Nephron progenitor cell (in vitro differentiated cells): ENCODE measurements at regions not wholly inside any gene's neighbourhood (a gene's known extent, or its start where the extent isn't known, plus 50 kb on each side); places are given as distances from the start of the nearest gene placed in this dataset.

ENCODE experiments used
- DNase-seq: peaks from one replicate; pipeline ENCODE4 v3.0.0; 2021
- H3K27ac Mint-ChIP-seq: 2 replicates; pipeline ENCODE4 v1.8.0; 2021; ENCODE audit warnings: mild to moderate bottlenecking, moderate library complexity, mixed read lengths
- H3K27me3 Mint-ChIP-seq: 2 replicates; pipeline ENCODE4 v1.8.0; 2021; ENCODE audit warnings: mild to moderate bottlenecking, low read depth, mixed read lengths; ENCODE audit not compliant: poor library complexity
- H3K36me3 Mint-ChIP-seq: 2 replicates; pipeline ENCODE4 v1.8.0; 2021; ENCODE audit warnings: low read depth, mixed read lengths
- H3K4me1 Mint-ChIP-seq: 2 replicates; pipeline ENCODE4 v1.8.0; 2021; ENCODE audit warnings: mixed read lengths
- H3K4me3 Mint-ChIP-seq: 2 replicates; pipeline ENCODE4 v1.8.0; 2021; ENCODE audit warnings: mild to moderate bottlenecking, moderate library complexity, mixed read lengths
- H3K9me3 Mint-ChIP-seq: 2 replicates; pipeline ENCODE4 v1.8.0; 2021; ENCODE audit warnings: mild to moderate bottlenecking, moderate library complexity, mixed read lengths
- TF ChIP-seq, protein P1 (sequence below): fragments of 200-600 bp; sonication (generic); IDR thresholded peaks from 2 replicates; pipeline ENCODE4 v1.5.0; 2021; ENCODE audit warnings: antibody characterized with exemption

DNA sequence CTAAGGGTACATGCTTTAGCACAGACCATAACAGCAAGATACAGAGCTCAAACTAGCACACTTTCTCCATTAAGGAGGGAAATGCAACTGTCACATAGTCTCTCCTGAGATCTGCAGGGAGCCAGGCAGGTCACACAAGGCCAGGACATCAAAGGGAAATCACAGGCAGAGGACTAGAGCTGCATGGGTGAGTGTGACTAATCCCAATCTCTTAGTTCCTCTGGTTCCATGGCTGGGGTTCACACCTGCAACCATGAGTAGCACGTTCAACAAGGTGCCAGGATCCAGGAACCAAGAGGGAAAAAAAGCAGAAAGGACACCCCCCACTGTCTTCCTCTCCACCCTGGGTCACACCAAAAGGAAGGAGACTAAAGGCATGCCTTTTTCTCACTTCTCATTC, 296.5 kb upstream of the STEAP1 start:
- Mint-ChIP-seq H3K9me3 (peaks cover 22% of the 10 kb centered on the region), H3K27me3 (peaks cover 3% of the 10 kb centered on the region), H3K27ac (no peak overlapping the region), H3K36me3 (no peaks in the 10 kb centered on the region), H3K4me1 (no peaks in the 10 kb centered on the region), H3K4me3 (no peak overlapping the region)
- TF ChIP-seq, protein P1, sequence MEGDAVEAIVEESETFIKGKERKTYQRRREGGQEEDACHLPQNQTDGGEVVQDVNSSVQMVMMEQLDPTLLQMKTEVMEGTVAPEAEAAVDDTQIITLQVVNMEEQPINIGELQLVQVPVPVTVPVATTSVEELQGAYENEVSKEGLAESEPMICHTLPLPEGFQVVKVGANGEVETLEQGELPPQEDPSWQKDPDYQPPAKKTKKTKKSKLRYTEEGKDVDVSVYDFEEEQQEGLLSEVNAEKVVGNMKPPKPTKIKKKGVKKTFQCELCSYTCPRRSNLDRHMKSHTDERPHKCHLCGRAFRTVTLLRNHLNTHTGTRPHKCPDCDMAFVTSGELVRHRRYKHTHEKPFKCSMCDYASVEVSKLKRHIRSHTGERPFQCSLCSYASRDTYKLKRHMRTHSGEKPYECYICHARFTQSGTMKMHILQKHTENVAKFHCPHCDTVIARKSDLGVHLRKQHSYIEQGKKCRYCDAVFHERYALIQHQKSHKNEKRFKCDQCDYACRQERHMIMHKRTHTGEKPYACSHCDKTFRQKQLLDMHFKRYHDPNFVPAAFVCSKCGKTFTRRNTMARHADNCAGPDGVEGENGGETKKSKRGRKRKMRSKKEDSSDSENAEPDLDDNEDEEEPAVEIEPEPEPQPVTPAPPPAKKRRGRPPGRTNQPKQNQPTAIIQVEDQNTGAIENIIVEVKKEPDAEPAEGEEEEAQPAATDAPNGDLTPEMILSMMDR, result no peak
- DNase-seq, result no peak

DNA sequence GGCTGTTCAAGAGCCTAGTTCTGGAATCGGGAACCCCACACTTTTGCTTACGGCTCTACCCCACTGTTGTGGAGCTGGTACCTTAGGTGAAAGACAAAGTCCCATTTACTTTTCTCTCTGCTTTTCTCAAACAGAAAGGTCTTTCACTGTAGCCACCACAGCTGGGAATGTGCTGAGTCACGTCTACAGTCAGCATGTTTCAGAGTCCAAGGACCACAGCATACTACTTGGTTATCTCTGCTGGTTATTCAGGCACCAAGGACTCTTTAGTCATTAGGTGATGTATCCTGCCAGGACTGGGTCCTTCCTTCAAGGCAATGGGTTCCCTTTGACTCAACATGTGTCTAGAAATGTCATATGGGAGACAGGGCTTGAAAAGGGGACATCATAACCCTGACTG, 266.8 kb upstream of the STEAP1 start:
- H3K36me3 Mint-ChIP-seq, result no peaks in the 10 kb centered on the region
- H3K27ac Mint-ChIP-seq, result no peak overlapping the region
- TF ChIP-seq, protein P1, result no peak
- DNase-seq, result no peak
- no peak overlapping the region for H3K4me3 Mint-ChIP-seq
- H3K27me3 Mint-ChIP-seq, result peaks cover 6% of the 10 kb centered on the region
- H3K9me3 Mint-ChIP-seq, result no peaks in the 10 kb centered on the region
- H3K4me1 Mint-ChIP-seq, result no peaks in the 10 kb centered on the region

DNA sequence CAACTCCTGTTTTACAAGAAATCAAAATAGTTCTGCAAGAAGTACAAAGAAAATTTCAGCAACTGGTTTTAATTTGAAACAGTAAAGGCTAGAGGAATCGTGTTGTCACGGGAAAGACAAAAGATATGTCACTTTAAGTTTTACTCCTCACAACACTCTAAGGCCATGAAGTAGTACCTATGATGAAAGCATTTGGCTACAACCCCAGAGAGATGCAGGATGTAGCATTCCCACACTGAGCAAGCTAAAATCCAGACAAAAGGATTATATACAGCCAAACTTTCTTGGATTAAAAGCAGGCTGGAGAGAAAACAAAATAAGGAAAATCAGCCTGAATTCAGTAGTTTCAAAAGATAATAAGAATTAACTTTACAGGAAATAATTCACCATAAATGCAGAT, 245.5 kb upstream of the STEAP1 start:
- Mint-ChIP-seq H3K27me3 (no peaks in the 10 kb centered on the region), H3K27ac (no peak overlapping the region), H3K4me1 (no peaks in the 10 kb centered on the region), H3K9me3 (no peaks in the 10 kb centered on the region), H3K36me3 (no peaks in the 10 kb centered on the region), H3K4me3 (no peak overlapping the region)
- no peak for DNase-seq
- TF ChIP-seq, protein P1, result no peak

DNA sequence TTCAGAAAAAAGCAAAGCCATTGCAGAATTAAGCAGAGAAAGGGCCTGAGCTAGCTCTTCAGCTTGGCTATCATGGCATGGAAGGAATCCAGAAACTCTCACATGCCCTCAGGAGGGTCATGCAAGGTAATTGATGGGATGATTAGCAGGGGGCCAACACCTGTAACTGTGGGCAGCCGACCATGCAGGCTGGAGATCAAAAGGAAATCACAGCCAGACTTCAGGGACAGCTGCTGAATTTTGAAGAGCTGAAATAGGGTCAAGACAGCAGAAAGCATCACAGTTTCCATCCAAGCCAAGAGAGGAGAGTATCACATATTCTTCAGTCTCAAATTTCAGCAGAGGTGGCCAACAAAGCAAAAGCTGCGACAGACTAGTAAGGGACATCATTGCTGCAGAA, 239.6 kb upstream of the STEAP1 start:
- no peaks in the 10 kb centered on the region for H3K9me3 Mint-ChIP-seq
- TF ChIP-seq, protein P1, result no peak
- H3K27ac Mint-ChIP-seq, result no peak overlapping the region
- peak; percentile 10 for DNase-seq
- no peaks in the 10 kb centered on the region for H3K4me1 Mint-ChIP-seq
- H3K36me3 Mint-ChIP-seq, result no peaks in the 10 kb centered on the region
- peaks cover 5% of the 10 kb centered on the region for H3K27me3 Mint-ChIP-seq
- H3K4me3 Mint-ChIP-seq, result no peak overlapping the region

DNA sequence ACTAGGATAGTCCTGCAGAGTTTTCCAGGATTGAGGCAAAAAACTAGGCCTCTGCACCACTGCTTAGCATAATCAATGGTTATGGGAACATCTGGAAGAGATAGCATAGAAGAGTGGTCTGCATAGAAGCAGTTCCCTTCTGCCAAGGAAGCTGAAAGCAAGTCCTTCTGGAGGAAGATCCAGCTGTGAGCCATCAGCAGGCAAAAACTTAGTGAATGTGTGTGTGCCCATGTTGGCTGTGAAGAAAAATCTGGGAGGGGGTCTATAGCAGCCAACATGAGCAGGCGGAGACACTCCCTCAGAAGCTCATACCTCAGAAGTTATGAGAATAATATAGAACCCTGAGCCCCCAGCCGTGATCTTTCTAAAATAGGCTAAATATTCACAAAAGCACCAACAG, 228.1 kb upstream of the STEAP1 start:
- Mint-ChIP-seq H3K27me3 (no peaks in the 10 kb centered on the region), H3K9me3 (no peaks in the 10 kb centered on the region), H3K4me3 (no peak overlapping the region), H3K4me1 (no peaks in the 10 kb centered on the region), H3K36me3 (no peaks in the 10 kb centered on the region), H3K27ac (no peak overlapping the region)
- TF ChIP-seq, protein P1, result no peak
- no peak for DNase-seq

DNA sequence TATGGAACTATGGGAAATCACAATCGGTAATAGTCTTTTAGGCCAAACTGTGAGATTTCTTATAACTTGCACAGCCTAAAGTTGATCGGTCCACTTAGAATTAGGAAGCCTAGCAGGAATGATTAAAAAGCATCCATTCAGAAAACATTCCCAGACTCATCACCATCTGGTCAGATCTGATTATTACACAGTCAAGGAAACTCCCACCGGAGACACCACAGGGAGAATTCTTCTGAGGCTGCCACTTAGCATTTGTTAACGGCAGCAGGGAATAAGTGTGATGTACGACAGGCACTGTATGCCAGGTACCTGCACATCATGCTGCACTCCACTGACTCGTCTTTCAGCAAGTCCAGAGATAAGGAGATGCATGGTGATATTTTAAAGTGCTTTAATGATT, 227.6 kb upstream of the STEAP1 start:
- TF ChIP-seq, protein P1, result no peak
- no peaks in the 10 kb centered on the region for H3K4me1 Mint-ChIP-seq
- H3K4me3 Mint-ChIP-seq, result no peak overlapping the region
- H3K27ac Mint-ChIP-seq, result no peak overlapping the region
- no peaks in the 10 kb centered on the region for H3K36me3 Mint-ChIP-seq
- H3K9me3 Mint-ChIP-seq, result no peaks in the 10 kb centered on the region
- no peaks in the 10 kb centered on the region for H3K27me3 Mint-ChIP-seq
- no peak for DNase-seq
